ENCODE measurements at regions not wholly inside any gene's neighbourhood (a gene's known extent, or its start where the extent isn't known, plus 50 kb on each side); places are given as distances from the start of the nearest gene placed in this dataset.

DNA sequence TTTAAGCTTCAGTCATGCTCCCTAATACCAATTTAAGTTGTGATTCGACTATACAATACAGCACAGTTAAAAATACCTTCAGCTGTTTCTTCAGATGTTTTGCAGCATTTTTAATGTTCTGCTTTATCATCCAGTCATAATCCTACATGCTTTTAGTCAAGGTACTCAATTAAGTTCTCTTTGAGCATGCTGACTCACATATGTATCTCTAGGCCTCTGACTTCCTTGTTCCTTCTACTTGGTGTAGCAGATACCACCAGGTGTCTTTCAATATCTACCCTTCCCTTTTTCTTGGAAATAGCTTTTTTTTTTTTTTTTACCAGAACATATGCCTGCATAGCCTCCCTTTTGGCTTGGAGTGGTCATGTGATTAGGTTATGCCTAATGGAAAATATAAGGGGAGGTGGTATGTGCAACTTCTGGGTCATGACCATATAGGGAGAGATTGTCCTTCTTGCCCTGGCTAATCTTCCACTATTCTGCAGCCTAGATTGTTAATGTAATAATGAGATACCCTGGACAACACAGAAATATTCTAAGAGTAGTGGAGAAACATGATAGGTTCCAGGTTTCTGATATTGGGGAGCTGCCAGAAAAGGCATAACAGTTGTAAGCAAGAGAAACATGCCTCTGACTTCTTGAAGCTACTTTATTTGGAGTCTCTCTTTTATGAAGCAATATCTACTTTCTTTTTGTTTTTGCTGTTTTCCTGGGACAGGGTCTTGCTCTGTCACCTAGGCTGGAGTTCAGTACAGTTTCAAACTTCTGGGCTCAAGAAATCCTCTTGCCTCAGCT, 737.2 kb upstream of the SLIT2 start:
- TF ChIP-seq POLR2AphosphoS5 (IDR thresholded peaks at IDR 0.05; ENCODE audit: low read depth, low read length) (no peak), TAF1 (IDR thresholded peaks at IDR 0.05; ENCODE audit: borderline replicate concordance, insufficient read depth, low read length) (no peak), REST (IDR thresholded peaks at IDR 0.05; ENCODE audit: insufficient read depth in 1 of 2, low read depth in 2 of 2, low read length in 2 of 2) (no peak), SIN3A (IDR thresholded peaks at IDR 0.05; ENCODE audit: borderline replicate concordance, insufficient read depth, low read length) (no peak)

Data from PFSK-1 (cell line).